K562 (cell line): ENCODE measurements at regions not wholly inside any gene's neighbourhood (a gene's known extent, or its start where the extent isn't known, plus 50 kb on each side); places are given as distances from the start of the nearest gene placed in this dataset.

Experiments used
- ATAC-seq: fragments of 200-7000 bp; cut with Tn5 transposase; 3 replicates; pipeline ENCODE4 v1.9.1; 2020; ENCODE audit warnings: moderate library complexity
- BruUV-seq: library from RNA; stranded (reverse); fragments of 400-500 nt; replicated peaks from 2 replicates; lab custom pipeline; 2021; lab: Mats Ljungman, UMichigan
- CTCF ChIA-PET: fragments of 300-600 bp; formaldehyde crosslinking; extraction: SDS; loops from one replicate; lab custom pipeline; 2021; ENCODE audit warnings: low intra/inter-chr PET ratio; lab: Yijun Ruan, JAX
- POLR2A ChIA-PET: fragments of 300-600, 350-650 bp; sonication (Branson Sonifier 250); formaldehyde crosslinking; extraction: SDS; loops from one replicate; lab custom pipeline; 2021; ENCODE audit warnings: antibody characterized with exemption, inconsistent platforms; lab: Yijun Ruan, JAX
- DNase-seq, 4 experiments: peaks; one replicate each; pipeline versions ENCODE4 v3.0.0 to v3.0.0-alpha.2; 2011 to 2018; ENCODE audit warnings: low spot score in 3 of 4, mixed read lengths in 3 of 4; ENCODE audit errors: extremely low read depth in 1 of 4
- FAIRE-seq: peaks from 2 replicates; lab custom pipeline; 2011; peaks lifted over from hg19 to GRCh38; lab: Jason Lieb, UNC
- H2AFZ ChIP-seq: 2 replicates; pipeline ENCODE4 v1.6.0; 2011; ENCODE audit warnings: low read depth, low read length, control low read depth, inconsistent platforms
- H3K27ac ChIP-seq: fragments of 200-600 bp; 3 replicates; pipeline ENCODE4 v1.8.0; 2011; ENCODE audit warnings: low read depth, mild to moderate bottlenecking, control low read depth, inconsistent platforms, low read length, moderate library complexity, mixed read lengths; ENCODE audit errors: extremely low read depth
- H3K27me3 ChIP-seq, 2 experiments: fragments of 300-600 bp in 1 of 2; 2 replicates in 1 of 2; 3 replicates in 1 of 2; pipeline versions ENCODE4 v1.6.0 to v1.8.0; 2011; ENCODE audit warnings: inconsistent platforms in 2 of 2, low read length in 2 of 2, mild to moderate bottlenecking in 1 of 2, mixed read lengths in 1 of 2, moderate library complexity in 1 of 2; ENCODE audit not compliant: control insufficient read depth in 2 of 2, insufficient read depth in 2 of 2
- H3K36me3 ChIP-seq: fragments of 300-600 bp; 3 replicates; pipeline ENCODE4 v1.8.0; 2011; ENCODE audit warnings: mild to moderate bottlenecking, low read length, inconsistent platforms; ENCODE audit not compliant: control insufficient read depth, insufficient read depth
- H3K4me1 ChIP-seq, 2 experiments: fragments of 200-600 bp in 1 of 2; replicated peaks in 1 of 2; 2 replicates in 1 of 2; 3 replicates in 1 of 2; pipeline versions ENCODE4 v1.5.1 to v1.8.0; 2011; ENCODE audit warnings: inconsistent platforms in 2 of 2, low read length in 2 of 2, mild to moderate bottlenecking in 1 of 2, mixed read lengths in 1 of 2, moderate library complexity in 1 of 2; ENCODE audit not compliant: control insufficient read depth in 2 of 2, insufficient read depth in 2 of 2
- H3K4me2 ChIP-seq: 2 replicates; pipeline ENCODE4 v1.6.1; 2011; ENCODE audit warnings: low read length, control low read depth, inconsistent platforms, mixed read lengths; ENCODE audit not compliant: insufficient read depth
- H3K4me3 ChIP-seq: fragments of 200-600 bp; sonication (generic), shearing (Covaris generic); 2 replicates; pipeline ENCODE4 v1.5.1; 2016; ENCODE audit warnings: control low read depth, inconsistent platforms
- H3K79me2 ChIP-seq: fragments of 200-600 bp; 3 replicates; pipeline ENCODE4 v1.8.0; 2011; ENCODE audit warnings: low read length, inconsistent platforms; ENCODE audit not compliant: control insufficient read depth, insufficient read depth
- H3K9ac ChIP-seq, 2 experiments: 2 replicates each; pipeline versions ENCODE4 v1.6.0 to v1.6.1; 2011; ENCODE audit warnings: low read depth in 2 of 2, low read length in 2 of 2, control low read depth in 1 of 2, inconsistent platforms in 1 of 2, mild to moderate bottlenecking in 1 of 2, mixed read lengths in 1 of 2; ENCODE audit not compliant: insufficient read depth in 1 of 2
- H3K9me1 ChIP-seq: one replicate; pipeline ENCODE4 v1.6.0; 2011; ENCODE audit warnings: inconsistent platforms, mild to moderate bottlenecking, low read length, moderate library complexity; ENCODE audit not compliant: control insufficient read depth, insufficient read depth
- H3K9me3 ChIP-seq: replicated peaks from 2 replicates; pipeline ENCODE4 v1.5.1; 2011; ENCODE audit warnings: low read depth, low read length, inconsistent platforms; ENCODE audit not compliant: control insufficient read depth, insufficient read depth
- H4K20me1 ChIP-seq: replicated peaks from 2 replicates; pipeline ENCODE4 v1.6.1; 2011; ENCODE audit warnings: low read length, inconsistent platforms, mixed read lengths; ENCODE audit not compliant: control insufficient read depth, insufficient read depth
- CSDE1 ChIP-seq, 2 experiments: fragments of 450-650 bp; IDR thresholded peaks; 2 replicates each; pipeline ENCODE4 v1.6.1; 2016; ENCODE audit warnings: mild to moderate bottlenecking in 1 of 2
- ETV1 ChIP-seq: fragments of 450-650 bp; conservative IDR thresholded peaks from 2 replicates; pipeline ENCODE4 v1.6.1; 2016; ENCODE audit warnings: missing genetic modification characterization, control low read depth, low read depth, missing compliant biosample characterization
- LEF1 ChIP-seq: fragments of 450-650 bp; IDR thresholded peaks from 2 replicates; pipeline ENCODE4 v1.6.1; 2016; ENCODE audit warnings: mild to moderate bottlenecking
- PCBP1 ChIP-seq: fragments of 200-400 bp; formaldehyde crosslinking; IDR thresholded peaks from 2 replicates; pipeline ENCODE4 v1.6.1; 2018; ENCODE audit warnings: mild to moderate bottlenecking, low read depth, low read length; ENCODE audit not compliant: poor library complexity, severe bottlenecking
- ZNF830 ChIP-seq: fragments of 250-450 bp; sonication (Bioruptor Pico); IDR thresholded peaks from 2 replicates; pipeline ENCODE4 v1.5.0; 2021; ENCODE audit warnings: mild to moderate bottlenecking
- ZSCAN29 ChIP-seq: fragments of 450-650 bp; IDR thresholded peaks from 2 replicates; pipeline ENCODE4 v1.6.1; 2017
- ZSCAN32 ChIP-seq: fragments of 450-650 bp; formaldehyde crosslinking; IDR thresholded peaks from 2 replicates; pipeline ENCODE4 v1.4.0; 2020; ENCODE audit warnings: mild to moderate bottlenecking, moderate library complexity
- whole genome bisulfite sequencing: fragments of 100-300 bp; shearing (Covaris generic); methylation state at CpG from one replicate; pipeline ENCODE4 v1.1.6; 2016; ENCODE audit warnings: low coverage, mixed read lengths; ENCODE audit not compliant: insufficient coverage; ENCODE audit errors: missing lambda C conversion rate; 5-methylcytosine and 5-hydroxymethylcytosine counted together
- in situ Hi-C: fragments of 300-500 bp; cut with MboI; formaldehyde crosslinking; loops from 4 replicates; pipeline ENCODE4 v1.15.0; 2018; ENCODE audit warnings: inconsistent platforms, mixed read lengths
- intact Hi-C: fragments of 100-400 bp; cut with micrococcal nuclease; formaldehyde crosslinking; loops from 2 replicates; pipeline ENCODE4 v1.14.2; 2022

- DNase-seq (no peak), FAIRE-seq (no peak), ATAC-seq (no peak)
- Histone ChIP-seq H3K27ac (no peak overlapping the region), H3K36me3 (no peaks in the 10 kb centered on the region), H3K4me3 (no peak overlapping the region), H3K9me3 (no peaks in the 10 kb centered on the region), H3K9me1 (no peaks in the 10 kb centered on the region), H3K79me2 (no peaks in the 10 kb centered on the region), H4K20me1 (no peaks in the 10 kb centered on the region), H2AFZ (no peak overlapping the region), H3K27me3 (peaks cover 4 to 11% of the 10 kb centered on the region in 2 experiments; a peak in 4 of 5 replicates), H3K9ac (no peak overlapping the region), H3K4me1 (no peaks in the 10 kb centered on the region), H3K4me2 (no peak overlapping the region)
- POLR2A ChIA-PET, result interaction anchor here (0.8 kb wide), 1 partner anchor 13 kb away, joined by 3 read pairs; no protein-coding TSS in a partner anchor
- no TSS peak for BruUV-seq
- no peak for TF ChIP-seq LEF1
- TF ChIP-seq ZSCAN32 (CRISPR knock-in tag), result no peak
- 7% methylated on average over 1 of the region's 1 CpG for WGBS
- intact Hi-C loops (no loop called here), in situ Hi-C loops (no loop called here)
- CTCF ChIA-PET, result no interaction called here
Observed at GRCh38 chr5:71806711-71807110, 87.6 kb downstream of the CARTPT start.

DNA sequence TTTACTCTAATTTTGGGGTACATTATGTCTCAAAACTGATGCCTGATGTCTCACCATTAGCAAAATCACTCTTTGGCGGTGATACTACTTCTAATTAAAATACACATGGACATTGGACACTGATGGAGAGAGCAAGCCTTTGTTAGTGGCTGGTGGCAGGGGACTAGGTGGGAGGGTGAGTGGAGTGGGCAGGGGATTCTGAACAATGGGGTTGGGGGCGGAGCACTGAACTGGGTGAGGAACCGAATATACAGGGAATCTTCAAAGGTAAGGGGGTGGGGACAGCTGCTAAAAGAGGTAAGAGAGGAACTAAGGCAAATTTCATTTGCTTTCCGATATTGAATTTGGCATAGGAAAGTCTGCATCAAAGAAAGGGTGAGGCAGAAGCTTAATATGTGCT, 88.8 kb downstream of the CARTPT start:
- H4K20me1 ChIP-seq, result no peaks in the 10 kb centered on the region
- H3K27me3 ChIP-seq, result peaks cover 6 to 11% of the 10 kb centered on the region in 2 experiments; a peak in 4 of 5 replicates
- H3K9me1 ChIP-seq, result no peaks in the 10 kb centered on the region
- DNase-seq (no peak), FAIRE-seq (no peak), ATAC-seq (no peak)
- ChIA-PET POLR2A (interaction anchor here (0.6 kb wide), 1 partner anchor 209 kb away, joined by 3 read pairs; no protein-coding TSS in a partner anchor), CTCF (no interaction called here)
- no peaks in the 10 kb centered on the region for H3K79me2 ChIP-seq
- 0% methylated on average over 4 of the region's 4 CpGs for WGBS
- TF ChIP-seq ZSCAN29, result no peak
- no peak for TF ChIP-seq ZNF830 (CRISPR knock-in tag)
- TF ChIP-seq ETV1, result no peak
- no peak for TF ChIP-seq CSDE1 (IDR thresholded peaks at IDR 0.05)
- TF ChIP-seq PCBP1, result no peak
- no peak overlapping the region for H3K9ac ChIP-seq
- no peaks in the 10 kb centered on the region for H3K36me3 ChIP-seq
- H3K4me1 ChIP-seq, result no peaks in the 10 kb centered on the region
- H3K4me2 ChIP-seq, result no peak overlapping the region
- no peak overlapping the region for H3K4me3 ChIP-seq
- H3K9me3 ChIP-seq, result no peaks in the 10 kb centered on the region
- intact Hi-C loops, result no loop called here
- no TSS peak for BruUV-seq
- H3K27ac ChIP-seq, result no peak overlapping the region
- no peak overlapping the region for H2AFZ ChIP-seq
- in situ Hi-C loops, result no loop called here
